ENCODE measurements at regions not wholly inside any gene's neighbourhood (a gene's known extent, or its start where the extent isn't known, plus 50 kb on each side); places are given as distances from the start of the nearest gene placed in this dataset.
"Not testable (repeated sequence)": the region's sequence is repeated elsewhere in the genome, so short reads cannot be mapped to it uniquely, and the experiment has no call there.

DNA sequence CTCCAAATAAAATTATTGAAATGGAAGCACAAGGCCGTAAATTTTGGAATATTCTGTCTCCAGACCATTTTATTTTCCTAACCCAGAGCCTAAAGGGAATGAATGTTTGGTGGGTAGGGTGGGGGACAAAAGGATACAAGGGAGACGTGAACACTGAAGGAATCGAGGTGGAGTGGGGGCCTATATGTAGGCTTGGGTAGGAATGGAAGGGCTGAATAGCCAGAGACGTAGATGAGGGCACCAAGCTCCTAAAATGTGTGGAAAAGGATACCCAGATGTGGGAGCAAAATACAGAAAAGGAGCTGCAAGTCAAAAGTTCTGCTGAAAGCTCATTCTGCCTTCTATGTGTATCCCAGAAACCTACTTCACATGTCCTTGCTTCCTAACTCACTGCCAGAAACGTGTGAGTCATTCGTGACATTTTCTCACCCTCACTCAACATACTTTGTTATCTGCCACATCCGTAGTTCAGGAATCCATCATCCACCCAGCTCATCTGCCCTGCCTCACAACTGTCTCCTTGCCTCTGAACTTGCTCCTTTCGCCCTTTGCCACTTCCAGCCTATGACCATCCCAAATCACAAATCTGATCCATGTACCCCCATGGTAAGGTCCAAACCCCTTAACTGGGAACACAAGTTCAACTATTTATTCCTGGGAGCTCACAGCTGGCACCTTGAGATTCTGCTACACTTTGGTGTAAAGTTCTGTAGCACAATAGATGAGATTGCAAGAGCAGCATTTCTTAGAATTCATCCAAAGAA, 84.1 kb upstream of the PRDX6 start:
- ChIA-PET POLR2A (no interaction called here), CTCF (interaction anchor here (0.5 kb wide), 1 partner anchor 14 kb away, joined by 4 read pairs; no protein-coding TSS in a partner anchor)

DNA sequence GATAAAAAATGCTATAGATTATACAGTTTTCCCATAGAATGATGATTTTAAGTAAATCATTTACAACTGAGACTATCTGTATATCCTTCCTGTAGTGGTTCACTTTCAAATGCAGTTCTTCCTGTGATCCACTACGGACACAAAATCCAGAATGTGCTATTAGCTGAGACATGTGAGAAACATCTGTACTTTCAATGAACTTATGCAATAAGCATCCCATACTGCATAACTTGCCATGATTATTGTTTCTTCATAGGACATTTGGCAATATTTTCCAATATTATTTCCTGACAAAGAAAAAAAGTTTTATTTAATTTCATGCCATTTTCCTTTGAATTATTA, 83.5 kb upstream of the PRDX6 start:
- CTCF ChIA-PET: no interaction called here
- POLR2A ChIA-PET: no interaction called here

GRCh38 chr1:173394813-173395212, 82.3 kb upstream of the PRDX6 start:
- POLR2A ChIA-PET: interaction anchor here (0.7 kb wide), 1 partner anchor 73 kb away, joined by 6 read pairs; no protein-coding TSS in a partner anchor
- CTCF ChIA-PET: not testable (repeated sequence)

DNA sequence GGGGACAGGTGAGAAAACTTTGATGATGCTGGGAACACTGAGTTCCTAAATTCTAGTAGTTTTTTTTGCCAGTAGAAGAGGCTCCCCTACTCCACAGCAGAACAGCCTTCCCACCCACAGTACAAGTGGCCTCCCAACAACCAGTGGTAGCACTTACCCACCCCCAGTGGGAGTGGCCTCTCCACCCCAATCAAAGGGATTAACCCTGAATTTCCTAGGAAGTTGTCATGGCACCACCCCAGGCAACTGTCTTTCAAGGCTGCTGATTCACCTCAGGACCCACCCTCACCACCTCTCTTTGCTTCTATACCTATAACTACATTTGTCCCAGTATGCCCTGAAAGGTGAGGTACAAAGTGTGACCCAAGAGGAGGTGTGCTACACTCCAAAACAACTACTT, 81.4 kb upstream of the PRDX6 start:
- CTCF ChIA-PET: no interaction called here

DNA sequence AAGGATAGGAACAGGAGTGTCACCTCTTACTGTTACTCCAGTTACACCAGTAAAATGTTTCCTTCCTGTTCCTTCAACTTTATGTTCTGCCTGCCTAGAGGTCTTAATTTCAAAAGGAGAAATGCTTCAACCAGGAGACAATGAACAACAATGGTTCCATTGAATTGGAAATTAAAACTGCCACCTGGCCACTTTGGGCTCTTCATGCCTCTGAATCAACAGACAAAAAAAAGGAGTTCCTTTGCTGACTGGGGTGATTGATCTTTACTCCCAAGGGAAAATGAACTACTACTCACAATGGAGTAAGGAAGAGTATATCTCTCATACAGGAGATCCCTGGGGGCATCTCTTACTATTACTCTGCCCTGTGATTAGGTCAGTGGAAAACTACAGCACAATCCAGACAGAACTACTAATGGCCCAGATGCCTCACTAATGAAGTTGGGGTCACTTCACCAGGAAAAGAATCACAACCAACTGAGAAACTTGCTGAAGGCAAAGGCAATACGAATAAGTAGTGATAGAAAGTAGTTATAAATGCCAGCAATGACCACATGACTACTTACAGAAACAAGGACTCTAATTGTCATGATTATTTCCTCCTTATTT, 76.6 kb upstream of the PRDX6 start:
- ChIA-PET CTCF (no interaction called here), POLR2A (no interaction called here)

More for the DNA sequence above, 81.4 kb upstream of the PRDX6 start:
- POLR2A ChIA-PET: no interaction called here

- POLR2A ChIA-PET: interaction anchor here (0.6 kb wide), 1 partner anchor 651 kb away, joined by 6 read pairs; no protein-coding TSS in a partner anchor
- CTCF ChIA-PET: no interaction called here
Observed at GRCh38 chr1:173403996-173404395, 73.1 kb upstream of the PRDX6 start.

GRCh38 chr1:173405281-173405680, 71.9 kb upstream of the PRDX6 start:
- POLR2A ChIA-PET: no interaction called here
- CTCF ChIA-PET: interaction anchor here (1.1 kb wide), 1 partner anchor 660 kb away, joined by 3 read pairs; no protein-coding TSS in a partner anchor

DNA sequence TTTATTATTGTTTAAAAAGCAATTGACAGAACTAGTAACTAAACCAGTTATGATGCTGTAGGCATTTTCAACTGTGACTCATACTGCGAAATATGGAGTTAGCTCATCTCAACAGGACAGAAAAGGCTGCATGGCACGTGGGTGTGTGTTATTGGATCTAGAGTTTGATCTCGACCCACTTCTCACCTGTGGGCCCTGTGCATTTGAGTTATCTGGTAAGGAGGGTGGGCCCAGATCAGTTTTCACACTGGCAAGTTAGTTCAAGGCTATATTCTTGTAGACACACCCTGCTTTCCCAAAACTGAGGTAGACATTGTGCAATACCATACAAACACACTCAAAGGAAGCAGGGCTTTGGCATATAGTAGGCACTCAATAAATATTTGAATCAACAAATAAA, 71.3 kb upstream of the PRDX6 start:
- CTCF ChIA-PET: interaction anchor here (1.1 kb wide), 1 partner anchor 661 kb away, joined by 3 read pairs; no protein-coding TSS in a partner anchor
- POLR2A ChIA-PET: no interaction called here

GRCh38 chr1:173406783-173407230, 70.3 kb upstream of the PRDX6 start:
- POLR2A ChIA-PET: no interaction called here
- CTCF ChIA-PET: interaction anchor here (0.6 kb wide), 1 partner anchor 787 kb away, joined by 3 read pairs; no protein-coding TSS in a partner anchor

DNA sequence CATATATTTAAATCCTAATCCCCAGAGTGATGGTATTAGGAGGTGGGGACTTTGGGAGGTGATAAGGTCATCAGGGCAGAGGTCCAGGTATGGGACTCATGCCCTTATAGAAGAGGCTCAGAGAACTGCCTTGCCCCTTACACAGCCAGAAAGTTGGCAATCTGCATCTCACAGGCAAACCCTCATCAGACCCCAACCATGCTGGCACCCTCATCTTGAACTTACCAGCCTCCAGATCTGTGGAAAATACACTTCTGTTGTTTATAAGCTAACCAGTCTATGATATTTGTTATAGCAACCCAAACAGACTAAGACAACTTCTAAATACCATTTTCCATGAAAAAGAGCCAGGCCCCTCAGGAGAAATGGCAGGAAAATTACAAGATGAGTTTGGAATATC, 69.3 kb upstream of the PRDX6 start:
- ChIA-PET CTCF (interaction anchor here (0.7 kb wide), 1 partner anchor 15 kb away, joined by 4 read pairs; no protein-coding TSS in a partner anchor), POLR2A (no interaction called here)

- POLR2A ChIA-PET: no interaction called here
- CTCF ChIA-PET: no interaction called here
Observed at GRCh38 chr1:173408886-173409285, 68.2 kb upstream of the PRDX6 start.

DNA sequence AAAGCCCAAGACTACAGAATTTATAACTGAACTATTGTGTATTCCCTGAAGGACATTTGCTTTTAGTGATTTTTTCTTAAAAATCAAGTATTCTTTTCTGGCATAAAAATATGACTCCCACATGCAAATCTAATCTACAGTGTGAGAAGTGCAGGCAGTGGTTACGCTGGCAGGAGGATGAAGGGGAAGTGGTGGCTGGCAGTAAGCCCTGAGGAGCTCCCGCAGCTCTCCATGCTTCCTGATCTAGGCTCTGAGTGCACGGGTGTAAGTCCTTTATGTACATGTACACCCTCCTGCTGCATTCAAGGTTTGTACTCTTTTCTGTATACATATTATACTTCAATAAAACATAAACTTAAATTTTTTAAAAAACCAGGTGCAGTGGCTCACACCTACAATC, 67.5 kb upstream of the PRDX6 start:
- POLR2A ChIA-PET: no interaction called here
- CTCF ChIA-PET: interaction anchor here (2.1 kb wide), 1 partner anchor 10 kb away, joined by 7 read pairs; no protein-coding TSS in a partner anchor

DNA sequence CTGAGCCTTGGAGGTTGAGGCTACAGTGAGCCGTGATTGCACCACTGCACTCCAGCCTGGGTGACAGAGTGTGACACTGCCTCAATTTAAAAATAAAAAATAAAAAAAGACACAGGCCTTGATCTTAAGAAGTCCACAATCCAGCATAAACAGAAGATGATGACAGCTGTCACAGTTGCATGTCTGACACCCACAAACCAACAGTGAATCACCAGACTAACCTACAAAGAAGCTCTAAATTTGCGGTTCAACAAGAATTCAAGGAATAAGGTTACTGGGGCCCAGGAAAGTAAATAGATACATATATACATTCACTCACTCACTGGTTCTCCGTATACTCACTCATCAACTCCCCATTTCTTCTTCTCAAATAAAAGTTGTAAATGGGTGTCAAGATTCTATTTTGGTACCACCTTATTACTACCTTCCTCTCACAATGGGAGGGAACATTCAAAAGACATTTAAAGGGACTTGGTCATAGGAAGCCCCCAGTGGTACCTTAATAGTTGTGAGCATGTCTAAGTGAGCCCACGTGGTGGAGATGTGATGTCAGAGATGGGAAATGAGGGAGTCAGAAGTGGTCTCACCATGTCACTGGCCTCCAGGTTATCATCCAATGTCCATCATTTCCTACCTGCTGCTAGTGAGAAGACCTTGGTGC, 66.9 kb upstream of the PRDX6 start:
- CTCF ChIA-PET: interaction anchor here (2.1 kb wide), 1 partner anchor 10 kb away, joined by 7 read pairs; no protein-coding TSS in a partner anchor
- POLR2A ChIA-PET: no interaction called here

- ChIA-PET POLR2A (no interaction called here), CTCF (interaction anchor here (2.1 kb wide), 1 partner anchor 9 kb away, joined by 7 read pairs; no protein-coding TSS in a partner anchor)
Observed at GRCh38 chr1:173410794-173411236, 66.3 kb upstream of the PRDX6 start.

GRCh38 chr1:173411835-173412742, 65.0 kb upstream of the PRDX6 start:
- POLR2A ChIA-PET: no interaction called here

DNA sequence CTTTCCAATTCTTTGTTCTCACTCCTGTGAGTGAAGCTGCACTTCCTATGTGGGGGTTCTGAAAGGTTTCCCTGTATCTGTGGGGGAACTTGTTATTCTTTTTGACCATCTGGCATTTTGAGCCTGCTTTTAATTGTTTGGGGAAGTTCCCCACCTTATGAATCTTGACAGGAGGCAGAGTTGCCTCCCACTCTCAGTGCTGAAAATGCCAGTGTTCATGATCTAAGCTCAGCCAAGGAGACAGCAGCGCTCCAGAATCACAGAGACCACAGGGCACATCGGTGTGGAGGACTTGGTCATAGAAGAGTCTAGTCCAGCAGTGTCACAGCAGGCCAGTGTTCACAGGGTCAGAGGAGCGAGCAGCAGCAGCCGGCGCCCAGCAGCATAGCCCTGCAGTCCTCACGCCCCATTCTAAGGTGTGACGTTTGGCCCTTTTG, 63.8 kb upstream of the PRDX6 start:
- CTCF ChIA-PET: no interaction called here
- POLR2A ChIA-PET: no interaction called here

More at GRCh38 chr1:173411835-173412742, 65.0 kb upstream of the PRDX6 start:
- CTCF ChIA-PET: interaction anchor here (0.7 to 2.1 kb wide), 2 partner anchors 8 to 69 kb away, joined by 3 to 7 read pairs; no protein-coding TSS in a partner anchor

DNA sequence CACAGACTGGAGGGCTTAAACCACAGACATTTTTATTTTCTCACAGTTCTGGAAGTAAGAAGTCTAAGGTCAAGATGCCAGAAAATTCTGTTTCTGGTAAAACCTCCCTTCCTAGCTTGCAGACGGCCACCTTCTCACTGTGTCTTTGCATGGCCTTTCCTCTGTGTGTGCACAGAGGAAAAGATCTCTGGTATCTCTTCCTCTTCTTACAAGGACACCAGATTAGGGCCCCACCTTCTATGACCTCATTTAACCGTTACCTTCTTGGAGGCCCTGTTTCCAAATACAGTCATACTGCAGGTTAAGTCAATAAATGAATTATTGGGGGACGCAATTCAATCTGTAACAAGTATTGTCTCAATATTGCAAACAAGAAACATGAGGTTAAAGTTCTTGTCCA, 63.0 kb upstream of the PRDX6 start:
- ChIA-PET POLR2A (no interaction called here), CTCF (no interaction called here)

DNA sequence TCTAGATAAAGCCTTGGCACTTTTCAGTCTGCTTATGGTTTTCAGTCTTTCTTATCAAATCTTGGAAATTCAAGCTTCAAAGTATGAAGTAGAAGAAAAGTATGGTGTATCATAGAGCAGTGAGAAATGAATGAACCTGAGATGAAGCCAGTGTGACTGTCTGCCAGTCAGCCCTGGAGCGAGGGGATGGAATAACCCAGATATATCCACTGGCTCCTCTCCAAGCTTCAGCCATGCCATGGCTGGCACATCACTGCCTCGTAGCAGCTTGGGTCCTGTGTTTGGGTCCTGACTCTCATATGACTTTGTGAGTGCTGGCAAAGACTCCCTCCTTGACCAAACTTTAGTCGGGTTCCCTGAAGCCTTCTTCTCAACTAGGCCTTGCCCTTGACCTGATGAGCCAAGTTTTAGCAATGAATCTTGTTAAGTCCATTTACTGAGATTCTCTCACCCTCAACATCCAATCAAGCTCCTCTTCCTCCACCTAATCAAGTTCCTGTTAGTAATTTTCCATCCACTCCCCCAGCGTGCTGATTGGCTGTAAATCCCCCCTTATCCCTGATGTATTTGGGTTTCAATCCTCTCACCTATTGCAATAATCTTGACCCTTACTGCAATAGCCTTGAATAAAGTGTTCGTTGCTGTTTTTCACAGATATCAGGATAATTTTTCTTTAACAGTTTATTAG, 62.5 kb upstream of the PRDX6 start:
- CTCF ChIA-PET: no interaction called here
- POLR2A ChIA-PET: no interaction called here

GRCh38 chr1:173415490-173415889, 61.6 kb upstream of the PRDX6 start:
- POLR2A ChIA-PET: no interaction called here

More at GRCh38 chr1:173415490-173415889, 61.6 kb upstream of the PRDX6 start:
- CTCF ChIA-PET: no interaction called here

All from activated CD8-positive, alpha-beta memory T cell treated with anti-CD3 and anti-CD28 coated beads for 36 hours (primary cell).